ENCODE measurements at regions not wholly inside any gene's neighbourhood (a gene's known extent, or its start where the extent isn't known, plus 50 kb on each side); places are given as distances from the start of the nearest gene placed in this dataset.

GRCh38 chr13:111048387-111048786 lies 66.7 kb upstream of the ARHGEF7 start:
- TF ChIP-seq, protein P1, sequence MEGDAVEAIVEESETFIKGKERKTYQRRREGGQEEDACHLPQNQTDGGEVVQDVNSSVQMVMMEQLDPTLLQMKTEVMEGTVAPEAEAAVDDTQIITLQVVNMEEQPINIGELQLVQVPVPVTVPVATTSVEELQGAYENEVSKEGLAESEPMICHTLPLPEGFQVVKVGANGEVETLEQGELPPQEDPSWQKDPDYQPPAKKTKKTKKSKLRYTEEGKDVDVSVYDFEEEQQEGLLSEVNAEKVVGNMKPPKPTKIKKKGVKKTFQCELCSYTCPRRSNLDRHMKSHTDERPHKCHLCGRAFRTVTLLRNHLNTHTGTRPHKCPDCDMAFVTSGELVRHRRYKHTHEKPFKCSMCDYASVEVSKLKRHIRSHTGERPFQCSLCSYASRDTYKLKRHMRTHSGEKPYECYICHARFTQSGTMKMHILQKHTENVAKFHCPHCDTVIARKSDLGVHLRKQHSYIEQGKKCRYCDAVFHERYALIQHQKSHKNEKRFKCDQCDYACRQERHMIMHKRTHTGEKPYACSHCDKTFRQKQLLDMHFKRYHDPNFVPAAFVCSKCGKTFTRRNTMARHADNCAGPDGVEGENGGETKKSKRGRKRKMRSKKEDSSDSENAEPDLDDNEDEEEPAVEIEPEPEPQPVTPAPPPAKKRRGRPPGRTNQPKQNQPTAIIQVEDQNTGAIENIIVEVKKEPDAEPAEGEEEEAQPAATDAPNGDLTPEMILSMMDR (IDR thresholded peaks at IDR 0.05), result no peak
- Histone ChIP-seq H3K4me1 (peaks cover 0 to 13% (median 3%) of the 10 kb centered on the region in 4 donors), H3K4me3 (no peak overlapping the region), H3K36me3 (no peaks in the 10 kb centered on the region), H3K9me3 (no peaks in the 10 kb centered on the region), H3K27ac (no peak overlapping the region), H3K27me3 (no peaks in the 10 kb centered on the region)
- intact Hi-C loops (cut with DNase I; ENCODE audit: low total_unique reads), result loop anchor here (5.0 kb wide), 1 partner anchor 839 kb away; no protein-coding TSS in a partner anchor
- no peak for DNase-seq

DNA sequence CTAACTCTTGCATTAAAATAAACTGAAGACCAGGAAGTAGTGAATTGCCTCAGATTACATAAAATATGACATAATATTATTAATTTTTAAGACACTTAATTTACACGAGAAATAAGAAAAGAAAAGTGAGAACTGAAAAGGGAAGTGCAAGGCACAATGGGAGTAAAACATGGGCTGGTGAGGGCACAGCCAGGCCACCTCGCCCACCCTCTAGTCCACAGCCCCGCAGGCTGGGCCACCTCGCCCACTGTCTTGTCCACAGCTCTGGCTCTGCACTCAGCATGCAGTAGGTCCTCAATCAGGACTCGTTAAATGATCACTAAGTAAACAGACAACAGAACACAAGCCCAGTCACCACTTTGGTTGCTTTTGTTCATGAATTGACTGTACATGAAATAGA lies 67.8 kb upstream of the ARHGEF7 start:
- Histone ChIP-seq H3K4me3 (no peak overlapping the region), H3K27ac (peak overlapping the region; percentile 32 to 47), H3K36me3 (no peaks in the 10 kb centered on the region), H3K9me3 (no peaks in the 10 kb centered on the region), H3K27me3 (no peaks in the 10 kb centered on the region), H3K4me1 (peaks cover 0 to 13% (median 3%) of the 10 kb centered on the region in 4 donors)
- intact Hi-C loops (cut with DNase I; ENCODE audit: low total_unique reads), result loop anchor here (5.0 kb wide), 1 partner anchor 840 kb away; no protein-coding TSS in a partner anchor
- DNase-seq, result no peak
- TF ChIP-seq, protein P1 (IDR thresholded peaks at IDR 0.05), result no peak

DNA sequence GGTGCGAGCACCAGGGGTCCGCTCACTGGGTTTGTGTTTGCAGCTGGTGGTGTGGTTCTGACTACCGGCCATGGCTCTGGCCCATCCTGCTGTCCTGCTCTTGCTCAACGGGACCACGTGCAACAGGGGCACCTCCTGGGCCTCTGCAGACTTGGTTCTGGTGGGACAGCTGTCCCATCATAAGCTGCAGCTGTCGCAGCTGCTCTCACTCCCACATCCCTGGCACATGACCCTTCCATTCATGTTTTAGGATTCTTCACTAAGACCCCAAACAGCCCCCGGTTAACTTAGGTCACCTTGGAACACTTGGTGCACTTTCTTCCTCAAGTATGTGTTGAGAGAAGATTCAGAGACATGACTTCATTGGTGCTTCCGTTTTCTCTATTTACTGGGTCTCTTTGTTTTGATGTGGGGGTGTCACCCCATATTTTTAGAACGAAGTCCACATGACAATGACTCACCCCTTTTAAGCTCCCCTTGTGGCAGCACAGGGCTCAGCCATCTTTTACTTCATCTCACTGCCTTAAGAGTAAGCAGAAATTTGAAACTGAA lies 68.4 kb upstream of the ARHGEF7 start:
- TF ChIP-seq, protein P1 (IDR thresholded peaks at IDR 0.05), result peak; percentile 17 to 40
- no peaks in the 10 kb centered on the region for H3K27me3 ChIP-seq
- peak overlapping the region; percentile 32 to 47 for H3K27ac ChIP-seq
- H3K4me1 ChIP-seq, result peaks cover 0 to 13% (median 3%) of the 10 kb centered on the region in 4 donors
- H3K36me3 ChIP-seq, result no peaks in the 10 kb centered on the region
- no peaks in the 10 kb centered on the region for H3K9me3 ChIP-seq
- DNase-seq, result no peak
- H3K4me3 ChIP-seq, result no peak overlapping the region
- intact Hi-C loops (cut with DNase I; ENCODE audit: low total_unique reads), result loop anchor here (5.0 kb wide), 1 partner anchor 841 kb away; no protein-coding TSS in a partner anchor

- intact Hi-C loops (cut with DNase I; ENCODE audit: low total_unique reads), result loop anchor here (5.0 kb wide), 1 partner anchor 842 kb away; no protein-coding TSS in a partner anchor
- DNase-seq, result no peak
- H3K27ac ChIP-seq, result no peak overlapping the region
Observed at GRCh38 chr13:111045170-111045569, 69.9 kb upstream of the ARHGEF7 start.

DNA sequence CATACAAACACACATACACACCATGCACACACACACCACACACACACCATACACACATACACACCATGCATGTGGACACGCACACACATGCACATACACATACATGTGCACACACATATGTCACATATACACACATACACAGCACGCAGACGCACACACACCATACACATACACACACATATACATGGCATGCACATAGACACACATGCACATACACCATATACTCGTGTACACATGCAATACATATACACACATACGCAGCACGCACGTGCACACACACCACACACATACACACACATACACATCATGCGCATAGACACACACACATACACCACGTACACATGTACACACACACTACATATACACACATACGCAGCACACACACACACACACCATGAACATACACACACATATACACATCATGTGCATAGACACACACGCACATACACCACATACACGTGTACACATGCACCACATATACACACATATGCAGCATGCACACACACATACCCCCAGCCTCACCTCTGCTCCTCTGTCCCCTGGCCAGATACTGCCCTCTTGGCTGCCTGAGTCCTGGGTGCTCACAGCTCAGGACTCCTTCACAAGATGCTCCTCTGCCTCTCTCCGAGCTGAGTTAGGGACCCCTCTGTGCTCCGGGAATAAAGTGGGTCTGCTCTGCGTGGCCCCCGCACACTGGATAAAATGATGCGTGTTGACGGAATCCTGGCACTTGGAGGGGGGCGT lies 70.9 kb upstream of the ARHGEF7 start:
- Histone ChIP-seq H3K27me3 (peaks cover 0 to 3% of the 10 kb centered on the region in 2 donors), H3K9me3 (no peaks in the 10 kb centered on the region), H3K4me1 (peaks cover 0 to 13% (median 3%) of the 10 kb centered on the region in 4 donors), H3K4me3 (no peak overlapping the region), H3K27ac (no peak overlapping the region), H3K36me3 (no peaks in the 10 kb centered on the region)
- intact Hi-C loops (cut with DNase I; ENCODE audit: low total_unique reads), result no loop called here
- TF ChIP-seq, protein P1 (IDR thresholded peaks at IDR 0.05), result no peak
- no peak for DNase-seq

More at GRCh38 chr13:111045170-111045569, 69.9 kb upstream of the ARHGEF7 start:
- H3K27me3 ChIP-seq, result peaks cover 0 to under 1% of the 10 kb centered on the region in 2 donors
- H3K9me3 ChIP-seq, result no peaks in the 10 kb centered on the region
- TF ChIP-seq, protein P1 (IDR thresholded peaks at IDR 0.05), result no peak
- H3K36me3 ChIP-seq, result no peaks in the 10 kb centered on the region
- H3K4me3 ChIP-seq, result no peak overlapping the region
- H3K4me1 ChIP-seq, result peaks cover 0 to 13% (median 3%) of the 10 kb centered on the region in 4 donors

All from tibial artery (tissue), 4 donors.